ENCODE measurements at regions not wholly inside any gene's neighbourhood (a gene's known extent, or its start where the extent isn't known, plus 50 kb on each side); places are given as distances from the start of the nearest gene placed in this dataset.

GRCh38 chr2:217063238-217063755, 203.4 kb upstream of the TNP1 start:
- FAIRE-seq (no peak), DNase-seq (ENCODE audit: insufficient read length, low spot score) (no peak)
- TF ChIP-seq, protein P1, sequence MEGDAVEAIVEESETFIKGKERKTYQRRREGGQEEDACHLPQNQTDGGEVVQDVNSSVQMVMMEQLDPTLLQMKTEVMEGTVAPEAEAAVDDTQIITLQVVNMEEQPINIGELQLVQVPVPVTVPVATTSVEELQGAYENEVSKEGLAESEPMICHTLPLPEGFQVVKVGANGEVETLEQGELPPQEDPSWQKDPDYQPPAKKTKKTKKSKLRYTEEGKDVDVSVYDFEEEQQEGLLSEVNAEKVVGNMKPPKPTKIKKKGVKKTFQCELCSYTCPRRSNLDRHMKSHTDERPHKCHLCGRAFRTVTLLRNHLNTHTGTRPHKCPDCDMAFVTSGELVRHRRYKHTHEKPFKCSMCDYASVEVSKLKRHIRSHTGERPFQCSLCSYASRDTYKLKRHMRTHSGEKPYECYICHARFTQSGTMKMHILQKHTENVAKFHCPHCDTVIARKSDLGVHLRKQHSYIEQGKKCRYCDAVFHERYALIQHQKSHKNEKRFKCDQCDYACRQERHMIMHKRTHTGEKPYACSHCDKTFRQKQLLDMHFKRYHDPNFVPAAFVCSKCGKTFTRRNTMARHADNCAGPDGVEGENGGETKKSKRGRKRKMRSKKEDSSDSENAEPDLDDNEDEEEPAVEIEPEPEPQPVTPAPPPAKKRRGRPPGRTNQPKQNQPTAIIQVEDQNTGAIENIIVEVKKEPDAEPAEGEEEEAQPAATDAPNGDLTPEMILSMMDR (IDR thresholded peaks at IDR 0.05; ENCODE audit: insufficient read depth, missing control alignments) = no peak

DNA sequence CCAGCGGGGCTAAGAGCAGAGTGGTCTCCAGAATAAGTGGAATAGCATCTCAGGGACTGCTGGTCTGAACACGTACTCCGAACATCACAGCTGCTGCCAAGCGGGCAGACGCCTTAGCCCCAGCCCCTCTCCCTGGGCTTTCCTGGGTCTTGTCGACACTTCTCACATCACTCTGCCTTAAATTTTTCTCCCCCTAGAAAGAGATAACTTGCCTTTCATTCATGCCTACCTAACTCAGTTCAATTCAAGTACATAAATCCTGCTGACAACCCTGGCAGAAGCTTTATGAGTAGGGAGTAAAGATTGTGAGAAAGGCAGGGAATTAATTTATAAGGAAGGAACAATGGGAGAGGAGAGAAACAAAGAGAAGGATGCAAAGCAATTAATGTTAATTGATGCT, 202.9 kb upstream of the TNP1 start:
- FAIRE-seq = no peak
- DNase-seq (ENCODE audit: insufficient read length, low spot score) = no peak
- TF ChIP-seq, protein P1 (IDR thresholded peaks at IDR 0.05; ENCODE audit: insufficient read depth, missing control alignments) = no peak

GRCh38 chr2:217061916-217062505, 202.1 kb upstream of the TNP1 start:
- FAIRE-seq (no peak), DNase-seq (ENCODE audit: insufficient read length, low spot score) (no peak)
- TF ChIP-seq, protein P1 (IDR thresholded peaks at IDR 0.05; ENCODE audit: insufficient read depth, missing control alignments) = no peak

DNA sequence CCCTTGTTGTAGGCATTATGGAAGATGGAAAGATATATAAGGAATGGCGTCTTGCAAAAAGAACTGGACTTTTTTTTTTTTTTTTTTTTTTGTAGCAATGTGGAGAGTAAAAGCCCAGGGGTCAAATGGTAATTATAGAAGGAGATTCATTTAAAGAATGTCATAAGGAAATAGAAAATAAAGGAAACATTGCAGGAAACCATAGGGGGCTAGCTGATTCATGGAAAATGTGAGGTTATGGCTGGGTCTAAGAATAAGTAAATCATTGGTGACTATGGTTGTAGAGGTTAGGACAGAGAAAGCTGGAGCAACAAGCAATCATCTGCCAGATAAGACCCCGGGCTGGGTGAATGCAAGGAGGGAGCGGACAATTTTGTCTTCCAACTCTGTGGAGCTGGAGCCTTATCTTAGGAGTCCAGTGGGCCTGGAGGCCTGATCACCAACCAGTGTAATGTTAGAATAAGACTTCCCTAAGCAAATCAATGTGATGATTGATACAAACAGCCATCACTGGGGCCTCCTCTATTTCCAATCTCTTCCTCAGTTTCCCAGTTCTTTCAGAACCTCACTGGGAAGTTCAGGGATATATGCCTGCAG, 201.2 kb upstream of the TNP1 start:
- DNase-seq (ENCODE audit: insufficient read length, low spot score) = no peak
- no peak for FAIRE-seq
- TF ChIP-seq, protein P1 (IDR thresholded peaks at IDR 0.05; ENCODE audit: insufficient read depth, missing control alignments) = no peak

- no peak for FAIRE-seq
- TF ChIP-seq, protein P1 (IDR thresholded peaks at IDR 0.05; ENCODE audit: insufficient read depth, missing control alignments) = no peak
- DNase-seq (ENCODE audit: insufficient read length, low spot score) = no peak
These were observed 200.7 kb upstream of the TNP1 start for GRCh38 chr2:217060516-217060915.

GRCh38 chr2:217058791-217059755, 199.2 kb upstream of the TNP1 start:
- no peak for FAIRE-seq
- TF ChIP-seq, protein P1 (IDR thresholded peaks at IDR 0.05; ENCODE audit: insufficient read depth, missing control alignments) = no peak
- no peak for DNase-seq (ENCODE audit: insufficient read length, low spot score)
